GM19035 (cell line): ENCODE measurements at regions not wholly inside any gene's neighbourhood (a gene's known extent, or its start where the extent isn't known, plus 50 kb on each side); places are given as distances from the start of the nearest gene placed in this dataset.

Experiments
- ATAC-seq: cut with Tn5 transposase; IDR thresholded peaks from one replicate; pipeline ENCODE4 v1.9.1; 2021; ENCODE audit not compliant: unreplicated experiment

DNA sequence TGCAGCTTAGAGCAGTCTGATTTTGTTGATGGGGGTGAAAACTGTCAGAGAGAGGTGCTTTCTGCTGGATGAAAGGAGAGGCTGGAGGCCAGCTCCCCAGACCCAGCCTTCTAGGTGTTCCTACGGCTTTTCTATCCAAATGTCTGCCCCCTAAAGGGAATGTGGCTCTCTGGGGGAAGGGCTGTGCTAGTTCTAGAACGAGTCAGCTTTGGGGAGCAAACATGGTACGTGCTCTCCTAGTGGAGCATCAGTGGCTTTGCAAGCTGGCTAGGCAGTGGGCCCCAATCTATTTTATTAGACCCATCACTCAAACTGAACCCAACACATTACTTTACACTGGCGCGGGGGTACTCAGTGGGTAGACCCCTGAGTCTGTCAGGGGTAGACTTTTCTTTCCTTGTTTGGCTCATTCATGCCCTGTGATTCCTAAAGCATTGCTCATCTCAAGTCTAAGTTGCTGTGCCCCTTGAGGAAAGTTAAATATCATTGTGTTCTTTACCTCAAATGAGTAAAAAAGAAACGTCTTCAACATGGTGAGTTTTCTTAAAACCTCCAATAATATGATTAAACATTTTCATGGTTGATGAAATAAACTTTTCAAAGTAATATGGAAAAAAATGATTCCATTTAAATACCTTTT lies 254.9 kb downstream of the DLEU7 start:
- no peak for ATAC-seq

DNA sequence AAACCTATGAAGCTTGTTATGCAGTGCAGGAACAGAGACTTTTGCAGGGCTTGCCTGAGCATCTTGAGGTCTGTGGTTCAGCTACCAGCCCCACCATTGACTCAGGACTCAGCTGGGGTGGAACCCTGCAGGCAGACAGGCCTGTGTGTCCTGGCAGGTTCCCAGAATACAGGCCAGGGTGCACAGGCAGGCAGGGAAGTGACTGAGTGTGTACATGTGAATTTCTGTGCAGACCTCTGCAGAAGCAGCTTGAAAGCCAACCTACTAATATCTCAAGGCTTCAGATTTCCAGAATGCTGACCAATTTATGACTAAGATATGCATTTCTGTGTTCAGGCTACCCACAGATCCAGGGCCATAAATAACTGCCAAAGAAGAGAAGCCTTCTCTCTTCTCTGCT lies 254.4 kb downstream of the DLEU7 start:
- ATAC-seq: no peak

DNA sequence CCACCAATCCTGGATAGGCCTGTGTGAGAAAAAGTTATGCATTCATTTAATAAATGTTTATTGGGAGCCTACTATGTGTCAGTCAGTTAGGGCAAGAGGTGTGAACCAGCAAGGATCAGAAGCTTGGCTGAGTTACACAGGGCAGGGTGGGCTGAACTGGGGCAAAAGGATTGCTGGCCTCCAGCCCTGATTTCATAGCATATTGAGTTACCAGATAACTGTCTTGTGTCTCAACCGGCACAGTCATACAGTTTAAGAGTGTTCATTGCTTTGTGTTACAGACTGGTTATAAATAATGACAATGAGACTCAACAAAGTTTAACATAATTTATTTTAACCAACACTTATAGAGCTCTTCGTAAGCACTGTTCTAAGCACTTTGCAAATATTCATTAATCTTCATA lies 253.8 kb downstream of the DLEU7 start:
- ATAC-seq: no peak

GRCh38 chr13:50592412-50593155 lies 250.9 kb downstream of the DLEU7 start:
- no peak for ATAC-seq

GRCh38 chr13:50593207-50593606 lies 250.3 kb downstream of the DLEU7 start:
- no peak for ATAC-seq

- ATAC-seq: peak; percentile 92
Observed at GRCh38 chr13:50594276-50595051, 249.0 kb downstream of the DLEU7 start.

DNA sequence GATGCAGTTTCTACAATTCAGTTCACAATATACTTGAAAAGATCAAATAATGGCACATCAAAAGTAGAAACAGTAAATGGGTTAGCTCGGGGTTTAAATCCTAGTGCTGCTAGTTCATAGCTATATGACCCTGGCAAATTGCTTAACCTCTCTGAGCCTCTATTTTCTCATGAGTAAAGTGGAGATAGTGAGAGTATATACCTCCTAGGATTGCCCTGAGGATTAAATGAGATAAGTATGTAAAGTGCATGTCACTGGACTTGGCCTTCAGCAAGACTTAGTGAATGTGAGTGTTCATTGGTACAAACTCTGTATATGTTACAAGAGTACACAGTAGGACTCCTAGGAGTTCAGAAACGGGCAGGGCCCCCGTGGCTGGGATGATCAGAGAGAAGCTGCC lies 248.3 kb downstream of the DLEU7 start:
- ATAC-seq: no peak

- ATAC-seq: no peak
Observed at GRCh38 chr13:50596156-50596555, 247.3 kb downstream of the DLEU7 start.

- no peak for ATAC-seq
Observed at GRCh38 chr13:50596776-50597203, 246.7 kb downstream of the DLEU7 start.

GRCh38 chr13:50598338-50598737 lies 245.2 kb downstream of the DLEU7 start:
- no peak for ATAC-seq

DNA sequence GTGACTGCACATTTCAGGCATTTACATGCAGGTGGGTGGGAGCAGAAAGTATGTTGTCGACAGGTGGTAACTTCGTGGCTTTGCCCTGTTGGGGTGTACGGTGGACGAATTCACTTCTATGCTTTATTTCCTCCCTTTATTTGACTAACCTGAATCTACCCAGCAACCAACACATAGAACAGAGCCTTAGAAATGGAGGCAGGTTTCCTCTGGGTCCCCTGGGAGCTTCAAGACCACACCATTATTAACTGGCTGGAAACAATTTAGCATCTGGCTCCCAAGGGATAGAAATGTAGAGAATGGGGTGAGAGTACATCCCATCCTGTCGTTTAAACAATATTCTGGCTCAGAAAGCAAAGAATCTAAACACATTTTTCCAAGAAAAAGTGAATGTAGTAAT lies 244.4 kb downstream of the DLEU7 start:
- no peak for ATAC-seq

GRCh38 chr13:50599927-50600326 lies 243.6 kb downstream of the DLEU7 start:
- ATAC-seq: no peak

DNA sequence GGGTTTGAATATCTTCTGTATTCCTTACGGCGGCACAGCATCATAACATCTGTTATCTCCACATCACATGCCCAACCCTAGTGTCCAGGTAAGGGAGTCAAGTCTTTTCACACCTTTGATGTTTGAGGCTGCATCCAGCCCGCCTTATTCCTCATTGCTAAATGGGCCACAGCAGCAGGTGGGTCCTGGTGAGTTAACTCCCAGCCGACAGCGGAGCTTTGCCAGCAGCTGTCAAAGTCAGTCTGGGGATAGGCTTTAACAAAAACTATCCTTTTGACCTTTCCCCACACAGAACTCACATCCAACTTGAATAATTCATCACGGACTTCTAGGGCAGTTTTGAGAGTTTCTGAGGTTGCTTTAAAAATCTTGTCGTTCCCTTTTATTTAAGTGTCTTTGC lies 235.1 kb downstream of the DLEU7 start:
- no peak for ATAC-seq

DNA sequence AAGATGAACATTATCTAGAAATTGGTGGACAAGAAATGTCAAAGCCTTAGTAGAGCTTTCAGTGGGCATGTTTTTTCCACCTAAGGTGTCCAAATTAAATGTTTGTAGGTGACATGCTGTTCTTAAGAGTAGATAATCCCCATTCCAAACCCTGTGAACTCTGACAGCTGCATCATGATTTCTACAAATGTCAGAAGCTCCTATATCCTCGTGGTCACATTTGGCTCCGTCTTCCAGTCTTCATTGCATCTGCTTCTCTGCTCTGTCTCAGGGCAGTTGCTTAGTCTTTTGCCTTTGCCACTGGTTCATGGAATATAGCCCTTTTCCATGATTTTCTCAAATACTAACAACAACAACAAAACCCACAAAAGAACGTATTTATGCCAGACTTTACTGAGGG lies 234.5 kb downstream of the DLEU7 start:
- ATAC-seq: no peak

DNA sequence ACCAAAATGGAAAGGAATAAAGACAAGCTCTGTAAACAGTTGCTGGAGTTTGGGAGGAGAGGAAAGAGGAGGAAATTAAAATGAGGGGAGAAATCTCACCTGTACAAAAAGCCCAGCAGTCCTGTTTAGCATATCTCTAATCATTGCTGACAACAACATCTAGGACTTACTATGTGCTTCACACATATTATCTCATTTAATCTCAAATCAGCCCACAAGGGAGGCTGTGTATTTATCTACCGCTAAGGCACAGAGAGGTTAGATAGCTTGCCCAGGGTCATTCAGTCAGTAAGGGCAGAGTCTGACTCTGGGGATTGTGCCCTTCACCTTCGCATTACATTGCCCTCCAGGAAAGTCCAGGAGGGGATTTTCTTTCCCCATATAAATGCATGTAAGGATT lies 233.3 kb downstream of the DLEU7 start:
- ATAC-seq: no peak

DNA sequence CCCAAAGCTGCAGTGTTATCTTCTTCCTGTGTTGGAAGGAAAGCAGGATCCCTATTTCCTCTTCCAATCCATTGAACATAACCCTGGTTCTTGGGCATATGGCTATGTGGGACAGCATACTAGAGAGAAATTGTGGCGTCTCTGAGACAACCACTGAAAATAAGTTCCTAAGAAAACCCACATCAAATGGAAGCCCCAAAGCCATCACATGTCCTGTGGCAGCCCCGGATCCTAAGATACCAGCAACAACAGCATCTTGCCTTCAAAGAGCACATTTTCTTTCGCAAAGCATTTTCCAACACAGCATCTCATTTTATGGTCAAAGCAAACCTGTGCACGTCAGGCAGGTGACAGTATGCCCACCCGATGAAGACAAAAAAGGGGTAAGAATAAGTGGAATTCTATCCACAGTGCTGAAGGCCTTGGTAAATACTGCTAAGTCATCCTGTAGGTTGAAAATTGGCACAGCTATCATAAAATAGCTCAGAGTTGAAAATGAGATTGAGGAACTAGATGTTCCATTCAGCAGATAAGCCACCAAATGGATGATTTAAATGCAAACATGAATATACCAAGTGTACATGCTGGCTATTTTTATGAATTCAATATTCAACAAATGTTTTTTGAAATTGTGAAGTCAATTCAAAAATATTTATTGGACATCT lies 232.2 kb downstream of the DLEU7 start:
- ATAC-seq: no peak

- no peak for ATAC-seq
Observed at GRCh38 chr13:50612717-50613116, 230.8 kb downstream of the DLEU7 start.

GRCh38 chr13:50613356-50613831 lies 230.1 kb downstream of the DLEU7 start:
- no peak for ATAC-seq

GRCh38 chr13:50615234-50615633 lies 228.3 kb downstream of the DLEU7 start:
- no peak for ATAC-seq

DNA sequence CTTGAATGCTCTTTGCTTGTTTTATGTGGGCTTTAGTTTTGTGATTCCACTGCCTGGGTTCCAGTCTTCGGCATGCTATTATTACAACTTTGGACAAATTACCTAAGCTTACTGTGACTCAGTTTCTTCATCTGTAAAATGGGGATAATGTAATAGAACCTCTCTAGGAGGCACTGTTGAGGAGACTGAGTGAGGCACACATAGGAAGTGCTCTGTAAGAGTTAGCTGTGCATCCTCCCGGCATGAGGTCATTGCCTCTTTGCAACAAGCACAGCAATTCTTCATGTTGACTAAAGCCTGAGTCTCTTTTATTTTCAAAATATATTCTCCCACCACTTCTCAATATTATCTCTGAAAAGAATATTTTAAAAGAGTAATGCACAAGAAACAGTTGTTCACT lies 227.4 kb downstream of the DLEU7 start:
- no peak for ATAC-seq

DNA sequence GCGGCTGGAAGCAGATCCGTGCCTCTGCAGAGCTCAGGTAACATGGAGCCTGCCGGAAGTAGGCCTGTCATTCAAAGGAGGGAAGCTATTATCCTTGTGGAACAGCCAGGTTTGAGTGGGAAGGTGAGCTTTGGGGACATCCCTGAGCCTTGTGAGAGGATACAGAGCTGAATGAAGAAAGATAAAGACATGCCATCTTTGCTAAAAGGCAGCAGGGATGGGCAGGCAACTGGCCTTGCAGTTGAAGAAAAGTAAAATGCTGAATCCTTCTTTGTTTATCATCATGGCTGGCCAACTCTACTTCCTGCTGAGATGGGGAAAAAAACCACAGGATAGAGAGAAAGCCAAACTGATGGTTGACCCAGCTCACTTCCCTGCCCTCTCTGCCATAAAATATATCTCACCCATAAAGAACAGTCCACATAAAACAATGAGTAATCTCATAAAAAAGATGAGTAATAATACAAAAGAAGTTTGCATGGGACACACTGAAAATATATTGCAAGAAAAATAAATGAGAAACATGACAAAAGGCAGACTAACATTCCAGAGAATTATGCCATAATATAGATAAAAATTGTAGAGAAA lies 226.3 kb downstream of the DLEU7 start:
- no peak for ATAC-seq
